GM23248 (cell line): ENCODE measurements at regions not wholly inside any gene's neighbourhood (a gene's known extent, or its start where the extent isn't known, plus 50 kb on each side); places are given as distances from the start of the nearest gene placed in this dataset.

ENCODE experiments used
- EZH2 ChIP-seq: fragments of 200-600 bp; sonication (generic); IDR thresholded peaks from 2 replicates; pipeline ENCODE4 v1.6.1; 2018; ENCODE audit warnings: antibody characterized with exemption, mild to moderate bottlenecking; ENCODE audit not compliant: insufficient read depth, poor library complexity, severe bottlenecking
- EZH2phosphoT487 ChIP-seq: fragments of 200-600 bp; sonication (generic); IDR thresholded peaks from 2 replicates; pipeline ENCODE4 v1.6.1; 2018; ENCODE audit warnings: antibody characterized with exemption, moderate library complexity, mild to moderate bottlenecking, low read depth; ENCODE audit not compliant: insufficient read depth

GRCh38 chr2:66362701-66363100, 72.2 kb upstream of the MEIS1 start:
- TF ChIP-seq EZH2 (no peak), EZH2phosphoT487 (no peak)
